HG03060 (cell line): ENCODE measurements at regions not wholly inside any gene's neighbourhood (a gene's known extent, or its start where the extent isn't known, plus 50 kb on each side); places are given as distances from the start of the nearest gene placed in this dataset.
"Not testable (repeated sequence)": the region's sequence is repeated elsewhere in the genome, so short reads cannot be mapped to it uniquely, and the experiment has no call there.

ENCODE experiments used
- ATAC-seq: cut with Tn5 transposase; IDR thresholded peaks from one replicate; pipeline ENCODE4 v1.9.1; 2021; ENCODE audit warnings: low read depth, moderate number of reproducible peaks; ENCODE audit not compliant: unreplicated experiment

- ATAC-seq: peak; percentile 38
Observed at GRCh38 chr12:42756841-42757623, 167.5 kb upstream of the PRICKLE1 start.

GRCh38 chr12:42750356-42750755, 160.8 kb upstream of the PRICKLE1 start:
- no peak for ATAC-seq

GRCh38 chr12:42749239-42749638, 159.7 kb upstream of the PRICKLE1 start:
- ATAC-seq: no peak

GRCh38 chr12:42744539-42745182, 155.1 kb upstream of the PRICKLE1 start:
- no peak for ATAC-seq

- no peak for ATAC-seq
Observed at GRCh38 chr12:42742716-42743115, 153.2 kb upstream of the PRICKLE1 start.

- ATAC-seq: no peak
Observed at GRCh38 chr12:42741771-42742510, 152.4 kb upstream of the PRICKLE1 start.

- ATAC-seq: no peak
Observed at GRCh38 chr12:42741091-42741490, 151.5 kb upstream of the PRICKLE1 start.

- ATAC-seq: no peak
Observed at GRCh38 chr12:42737398-42737797, 147.9 kb upstream of the PRICKLE1 start.

- no peak for ATAC-seq
Observed at GRCh38 chr12:42735861-42736361, 146.4 kb upstream of the PRICKLE1 start.

- no peak for ATAC-seq
Observed at GRCh38 chr12:42733911-42734310, 144.4 kb upstream of the PRICKLE1 start.

- no peak for ATAC-seq
Observed at GRCh38 chr12:42732908-42733411, 143.4 kb upstream of the PRICKLE1 start.

- ATAC-seq: no peak
Observed at GRCh38 chr12:42730291-42730690, 140.7 kb upstream of the PRICKLE1 start.

GRCh38 chr12:42729535-42729900, 140.0 kb upstream of the PRICKLE1 start:
- ATAC-seq: no peak

GRCh38 chr12:42728770-42729534, 139.4 kb upstream of the PRICKLE1 start:
- no peak for ATAC-seq

- ATAC-seq: no peak
Observed at GRCh38 chr12:42728287-42728686, 138.7 kb upstream of the PRICKLE1 start.

- no peak for ATAC-seq
Observed at GRCh38 chr12:42725809-42726208, 136.3 kb upstream of the PRICKLE1 start.

- ATAC-seq: no peak
Observed at GRCh38 chr12:42716491-42716891, 126.9 kb upstream of the PRICKLE1 start.

GRCh38 chr12:42713566-42713965, 124.0 kb upstream of the PRICKLE1 start:
- not testable (repeated sequence) for ATAC-seq

GRCh38 chr12:42708374-42708773, 118.8 kb upstream of the PRICKLE1 start:
- not testable (repeated sequence) for ATAC-seq
